Fibroblast of lung (primary cell): ENCODE measurements at regions not wholly inside any gene's neighbourhood (a gene's known extent, or its start where the extent isn't known, plus 50 kb on each side); places are given as distances from the start of the nearest gene placed in this dataset.
"Not testable (repeated sequence)": the region's sequence is repeated elsewhere in the genome, so short reads cannot be mapped to it uniquely, and the experiment has no call there.

Experiments used
- CTCF ChIP-seq, 2 donors: IDR thresholded peaks in 1 of 2; conservative IDR thresholded peaks in 1 of 2; 1 replicate in 1 of 2; 2 replicates in 1 of 2; pipeline ENCODE4 v1.5.1; 2011 to 2012; ENCODE audit warnings: low read length in 2 of 2, control low read depth in 1 of 2, inconsistent platforms in 1 of 2, low read depth in 1 of 2, mild to moderate bottlenecking in 1 of 2
- EZH2 ChIP-seq: IDR thresholded peaks from 2 replicates; pipeline ENCODE4 v1.5.1; 2012; ENCODE audit warnings: low read length, control low read depth, mild to moderate bottlenecking; ENCODE audit errors: missing control alignments

GRCh38 chr20:47447350-47448296, 54.1 kb upstream of the NCOA3 start:
- TF ChIP-seq CTCF (conservative IDR thresholded peaks at IDR 0.05 in 1 of 2, IDR thresholded peaks at IDR 0.05 in 1 of 2; ENCODE audit: low read depth in 1 of 2, low read length in 2 of 2); EZH2: not testable (repeated sequence)
